ENCODE measurements at regions not wholly inside any gene's neighbourhood (a gene's known extent, or its start where the extent isn't known, plus 50 kb on each side); places are given as distances from the start of the nearest gene placed in this dataset.

DNA sequence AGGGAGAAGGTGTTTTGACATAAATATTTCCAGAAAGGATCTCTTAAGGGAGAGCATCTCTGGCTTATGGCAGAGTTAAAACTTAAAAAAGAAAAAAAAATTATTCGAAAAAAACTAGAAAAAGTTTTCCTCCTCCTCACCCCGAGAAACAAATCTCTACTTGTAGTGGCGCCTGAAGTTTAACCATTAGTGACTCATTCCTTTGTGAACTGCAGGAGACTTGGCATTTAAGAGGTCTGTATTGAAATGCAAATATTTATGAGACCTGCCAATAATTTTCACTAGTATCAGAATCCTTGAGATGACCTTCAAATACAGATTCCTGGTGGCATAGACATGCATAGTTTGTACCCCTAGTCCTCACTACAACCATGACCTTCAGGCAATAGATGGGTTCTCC lies 64.9 kb upstream of the MED4 start:
- TF ChIP-seq GLIS3 (CRISPR knock-in tag; IDR thresholded peaks at IDR 0.05) (no peak), ZNF8 (CRISPR knock-in tag; IDR thresholded peaks at IDR 0.05) (no peak), ZFP3 (CRISPR knock-in tag; IDR thresholded peaks at IDR 0.05) (no peak), ZC3H10 (CRISPR knock-in tag; IDR thresholded peaks at IDR 0.05) (no peak), CREB5 (CRISPR knock-in tag; IDR thresholded peaks at IDR 0.05; ENCODE audit: low read depth) (no peak), PPARA (CRISPR knock-in tag; IDR thresholded peaks at IDR 0.05; ENCODE audit: borderline replicate concordance) (no peak)
- ATAC-seq = no peak

- ATAC-seq = no peak
- no peak for TF ChIP-seq ESRRG (CRISPR knock-in tag; IDR thresholded peaks at IDR 0.05)
- TF ChIP-seq GLIS3 (CRISPR knock-in tag; IDR thresholded peaks at IDR 0.05) = no peak
- no peak for TF ChIP-seq ZNF70 (CRISPR knock-in tag; IDR thresholded peaks at IDR 0.05)
- no peak for TF ChIP-seq CSDC2 (CRISPR knock-in tag; IDR thresholded peaks at IDR 0.05)
- TF ChIP-seq CREB5 (CRISPR knock-in tag; IDR thresholded peaks at IDR 0.05; ENCODE audit: low read depth) = no peak
- TF ChIP-seq RARB (CRISPR knock-in tag; IDR thresholded peaks at IDR 0.05) = no peak
- TF ChIP-seq ZNF565 (CRISPR knock-in tag; conservative IDR thresholded peaks at IDR 0.05; ENCODE audit: low read depth) = no peak
- TF ChIP-seq ISL1 (CRISPR knock-in tag; IDR thresholded peaks at IDR 0.05) = no peak
- TF ChIP-seq POU6F1 (CRISPR knock-in tag; IDR thresholded peaks at IDR 0.05; ENCODE audit: borderline replicate concordance, low read depth) = no peak
- TF ChIP-seq ARNTL (CRISPR knock-in tag; IDR thresholded peaks at IDR 0.05; ENCODE audit: borderline replicate concordance, low read depth) = no peak
- no peak for TF ChIP-seq SNAI2 (CRISPR knock-in tag; IDR thresholded peaks at IDR 0.05)
- TF ChIP-seq TOX (CRISPR knock-in tag; IDR thresholded peaks at IDR 0.05; ENCODE audit: borderline replicate concordance) = no peak
- TF ChIP-seq PPARA (CRISPR knock-in tag; IDR thresholded peaks at IDR 0.05; ENCODE audit: borderline replicate concordance) = no peak
- no peak for TF ChIP-seq BACH2 (CRISPR knock-in tag; IDR thresholded peaks at IDR 0.05; ENCODE audit: borderline replicate concordance)
- no peak for TF ChIP-seq ZNF8 (CRISPR knock-in tag; IDR thresholded peaks at IDR 0.05)
- no peak for TF ChIP-seq CSRNP3 (CRISPR knock-in tag; IDR thresholded peaks at IDR 0.05)
- no peak for TF ChIP-seq ZC3H10 (CRISPR knock-in tag; IDR thresholded peaks at IDR 0.05)
- TF ChIP-seq OSR1 (CRISPR knock-in tag; IDR thresholded peaks at IDR 0.05) = no peak
- no peak for TF ChIP-seq PATZ1 (CRISPR knock-in tag; IDR thresholded peaks at IDR 0.05; ENCODE audit: borderline replicate concordance)
- TF ChIP-seq TCF4 (CRISPR knock-in tag; IDR thresholded peaks at IDR 0.05; ENCODE audit: borderline replicate concordance) = no peak
Measured at GRCh38 chr13:48159401-48159800, 64.5 kb upstream of the MED4 start.

- ATAC-seq = no peak
- TF ChIP-seq, protein P1, sequence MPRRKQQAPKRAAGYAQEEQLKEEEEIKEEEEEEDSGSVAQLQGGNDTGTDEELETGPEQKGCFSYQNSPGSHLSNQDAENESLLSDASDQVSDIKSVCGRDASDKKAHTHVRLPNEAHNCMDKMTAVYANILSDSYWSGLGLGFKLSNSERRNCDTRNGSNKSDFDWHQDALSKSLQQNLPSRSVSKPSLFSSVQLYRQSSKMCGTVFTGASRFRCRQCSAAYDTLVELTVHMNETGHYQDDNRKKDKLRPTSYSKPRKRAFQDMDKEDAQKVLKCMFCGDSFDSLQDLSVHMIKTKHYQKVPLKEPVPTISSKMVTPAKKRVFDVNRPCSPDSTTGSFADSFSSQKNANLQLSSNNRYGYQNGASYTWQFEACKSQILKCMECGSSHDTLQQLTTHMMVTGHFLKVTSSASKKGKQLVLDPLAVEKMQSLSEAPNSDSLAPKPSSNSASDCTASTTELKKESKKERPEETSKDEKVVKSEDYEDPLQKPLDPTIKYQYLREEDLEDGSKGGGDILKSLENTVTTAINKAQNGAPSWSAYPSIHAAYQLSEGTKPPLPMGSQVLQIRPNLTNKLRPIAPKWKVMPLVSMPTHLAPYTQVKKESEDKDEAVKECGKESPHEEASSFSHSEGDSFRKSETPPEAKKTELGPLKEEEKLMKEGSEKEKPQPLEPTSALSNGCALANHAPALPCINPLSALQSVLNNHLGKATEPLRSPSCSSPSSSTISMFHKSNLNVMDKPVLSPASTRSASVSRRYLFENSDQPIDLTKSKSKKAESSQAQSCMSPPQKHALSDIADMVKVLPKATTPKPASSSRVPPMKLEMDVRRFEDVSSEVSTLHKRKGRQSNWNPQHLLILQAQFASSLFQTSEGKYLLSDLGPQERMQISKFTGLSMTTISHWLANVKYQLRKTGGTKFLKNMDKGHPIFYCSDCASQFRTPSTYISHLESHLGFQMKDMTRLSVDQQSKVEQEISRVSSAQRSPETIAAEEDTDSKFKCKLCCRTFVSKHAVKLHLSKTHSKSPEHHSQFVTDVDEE (CRISPR knock-in tag; IDR thresholded peaks at IDR 0.05) = no peak
- TF ChIP-seq TOX (CRISPR knock-in tag; IDR thresholded peaks at IDR 0.05; ENCODE audit: borderline replicate concordance) (no peak), ESRRG (CRISPR knock-in tag; IDR thresholded peaks at IDR 0.05) (no peak), CSDC2 (CRISPR knock-in tag; IDR thresholded peaks at IDR 0.05) (no peak), ZNF8 (CRISPR knock-in tag; IDR thresholded peaks at IDR 0.05) (no peak), RARB (CRISPR knock-in tag; IDR thresholded peaks at IDR 0.05) (no peak), OSR1 (CRISPR knock-in tag; IDR thresholded peaks at IDR 0.05) (no peak), TCF4 (CRISPR knock-in tag; IDR thresholded peaks at IDR 0.05; ENCODE audit: borderline replicate concordance) (no peak), ZNF565 (CRISPR knock-in tag; conservative IDR thresholded peaks at IDR 0.05; ENCODE audit: low read depth) (no peak), PPARA (CRISPR knock-in tag; IDR thresholded peaks at IDR 0.05; ENCODE audit: borderline replicate concordance) (no peak), POU6F1 (CRISPR knock-in tag; IDR thresholded peaks at IDR 0.05; ENCODE audit: borderline replicate concordance, low read depth) (no peak), ZFP30 (CRISPR knock-in tag; IDR thresholded peaks at IDR 0.05) (no peak), CREB5 (CRISPR knock-in tag; IDR thresholded peaks at IDR 0.05; ENCODE audit: low read depth) (no peak), SNAI2 (CRISPR knock-in tag; IDR thresholded peaks at IDR 0.05) (no peak), ARNTL (CRISPR knock-in tag; IDR thresholded peaks at IDR 0.05; ENCODE audit: borderline replicate concordance, low read depth) (no peak)
Measured at GRCh38 chr13:48158915-48159314, 64.0 kb upstream of the MED4 start.

Measured in SK-N-SH treated with all-trans-retinoic acid at 6 μM for 48 hours (cell line).